ENCODE measurements at regions not wholly inside any gene's neighbourhood (a gene's known extent, or its start where the extent isn't known, plus 50 kb on each side); places are given as distances from the start of the nearest gene placed in this dataset.

GRCh38 chr2:39923455-39923854 is 144.4 kb upstream of the THUMPD2 start:
- no peak for TF ChIP-seq CTCF (IDR thresholded peaks at IDR 0.05)
- no peak for TF ChIP-seq POLR2A (IDR thresholded peaks at IDR 0.05)
